Mesendoderm (in vitro differentiated cells): ENCODE measurements at regions not wholly inside any gene's neighbourhood (a gene's known extent, or its start where the extent isn't known, plus 50 kb on each side); places are given as distances from the start of the nearest gene placed in this dataset.

Source experiments
- DNase-seq: peaks from one replicate; pipeline ENCODE4 v3.0.0; 2013
- H2AK5ac ChIP-seq: 2 replicates; pipeline ENCODE4 v1.6.1; 2013; ENCODE audit warnings: low read length, inconsistent platforms
- H2BK120ac ChIP-seq: 2 replicates; pipeline ENCODE4 v1.6.1; 2013; ENCODE audit warnings: low read depth, mild to moderate bottlenecking, low read length, moderate library complexity, mixed read lengths
- H2BK15ac ChIP-seq: replicated peaks from 2 replicates; pipeline ENCODE4 v1.6.1; 2013; ENCODE audit warnings: low read depth, mild to moderate bottlenecking, moderate library complexity
- H2BK5ac ChIP-seq: 2 replicates; pipeline ENCODE4 v1.6.1; 2013; ENCODE audit warnings: low read length, inconsistent platforms
- H3K18ac ChIP-seq: 2 replicates; pipeline ENCODE4 v1.6.1; 2013; ENCODE audit warnings: mild to moderate bottlenecking, low read length, mixed read lengths
- H3K23ac ChIP-seq: one replicate; pipeline ENCODE4 v1.6.1; 2013; ENCODE audit warnings: low read length
- H3K27ac ChIP-seq: 2 replicates; pipeline ENCODE4 v1.5.1; 2013; ENCODE audit warnings: low read depth, mild to moderate bottlenecking, inconsistent platforms, low read length, moderate library complexity
- H3K27me3 ChIP-seq: 2 replicates; pipeline ENCODE4 v1.6.1; 2013; ENCODE audit warnings: low read length, control low read depth, mild to moderate bottlenecking, inconsistent platforms; ENCODE audit not compliant: insufficient read depth, poor library complexity
- H3K36me3 ChIP-seq: 2 replicates; pipeline ENCODE4 v1.6.1; 2013; ENCODE audit warnings: low read length, inconsistent platforms; ENCODE audit not compliant: control insufficient read depth, insufficient read depth
- H3K4ac ChIP-seq: one replicate; pipeline ENCODE4 v1.6.1; 2013; ENCODE audit warnings: low read depth, mild to moderate bottlenecking, low read length, moderate library complexity
- H3K4me1 ChIP-seq: 2 replicates; pipeline ENCODE4 v1.6.1; 2013; ENCODE audit warnings: low read depth, low read length, inconsistent platforms; ENCODE audit not compliant: control insufficient read depth
- H3K4me2 ChIP-seq: 2 replicates; pipeline ENCODE4 v1.6.1; 2013; ENCODE audit warnings: low read length
- H3K4me3 ChIP-seq: 2 replicates; pipeline ENCODE4 v1.5.1; 2013; ENCODE audit warnings: mild to moderate bottlenecking, low read length
- H3K56ac ChIP-seq: one replicate; pipeline ENCODE4 v1.6.1; 2013; ENCODE audit warnings: low read length
- H3K79me1 ChIP-seq: 2 replicates; pipeline ENCODE4 v1.6.1; 2013; ENCODE audit warnings: low read length, inconsistent platforms
- H3K79me2 ChIP-seq: 2 replicates; pipeline ENCODE4 v1.6.1; 2013; ENCODE audit warnings: mild to moderate bottlenecking, low read length; ENCODE audit not compliant: control insufficient read depth, insufficient read depth
- H3K9ac ChIP-seq: 2 replicates; pipeline ENCODE4 v1.6.1; 2013; ENCODE audit warnings: low read length, inconsistent platforms
- H4K5ac ChIP-seq: one replicate; pipeline ENCODE4 v1.6.1; 2013; ENCODE audit warnings: low read length
- H4K8ac ChIP-seq: one replicate; pipeline ENCODE4 v1.6.1; 2013; ENCODE audit warnings: low read depth, mild to moderate bottlenecking, control low read depth, low read length, moderate library complexity
- WGBS: extraction: QIAGEN DNeasy Blood & Tissue Kit; methylation state at CpG from one replicate; pipeline ENCODE4 v1.1.7; 2013; ENCODE audit warnings: low lambda C conversion rate, missing lambda C conversion rate; ENCODE audit not compliant: insufficient coverage; ENCODE audit errors: extremely low coverage; 5-methylcytosine and 5-hydroxymethylcytosine counted together

DNA sequence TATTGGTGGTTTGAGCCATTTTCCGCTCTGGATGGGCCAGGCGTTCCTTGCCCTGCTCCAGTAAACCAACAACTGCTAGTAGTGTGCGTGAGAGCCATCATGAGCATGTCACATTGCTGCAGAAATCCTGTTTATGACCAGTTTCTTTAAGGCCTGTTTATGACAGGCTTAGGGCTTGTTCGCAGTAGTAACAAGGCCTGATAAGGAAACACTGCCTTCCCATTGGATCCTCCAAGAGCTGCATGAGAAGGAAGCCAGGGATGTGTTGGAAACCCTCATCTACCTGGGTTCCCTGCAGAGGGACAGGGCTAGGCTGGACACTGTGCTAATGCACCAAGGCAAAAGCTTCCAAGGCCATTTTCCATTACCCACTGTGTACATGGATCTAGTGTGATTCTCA, 153.9 kb downstream of the ZNF518B start:
- H3K79me2 ChIP-seq: no peaks in the 10 kb centered on the region
- H3K9ac ChIP-seq: no peak overlapping the region
- no peak overlapping the region for H4K8ac ChIP-seq
- no peak overlapping the region for H3K23ac ChIP-seq
- no peak overlapping the region for H3K27ac ChIP-seq
- no peak overlapping the region for H3K4ac ChIP-seq
- H2AK5ac ChIP-seq: no peak overlapping the region
- H3K4me1 ChIP-seq: no peaks in the 10 kb centered on the region
- no peaks in the 10 kb centered on the region for H3K27me3 ChIP-seq
- no CpG with 5 or more reads among the region's 4 CpGs for WGBS
- H3K18ac ChIP-seq: no peak overlapping the region
- no peak overlapping the region for H4K5ac ChIP-seq
- no peaks in the 10 kb centered on the region for H3K79me1 ChIP-seq
- H3K36me3 ChIP-seq: no peaks in the 10 kb centered on the region
- H3K4me3 ChIP-seq: no peak overlapping the region
- DNase-seq: no peak
- no peak overlapping the region for H2BK120ac ChIP-seq
- H2BK5ac ChIP-seq: no peak overlapping the region
- no peak overlapping the region for H3K56ac ChIP-seq
- H2BK15ac ChIP-seq: no peak overlapping the region
- H3K4me2 ChIP-seq: no peak overlapping the region

DNA sequence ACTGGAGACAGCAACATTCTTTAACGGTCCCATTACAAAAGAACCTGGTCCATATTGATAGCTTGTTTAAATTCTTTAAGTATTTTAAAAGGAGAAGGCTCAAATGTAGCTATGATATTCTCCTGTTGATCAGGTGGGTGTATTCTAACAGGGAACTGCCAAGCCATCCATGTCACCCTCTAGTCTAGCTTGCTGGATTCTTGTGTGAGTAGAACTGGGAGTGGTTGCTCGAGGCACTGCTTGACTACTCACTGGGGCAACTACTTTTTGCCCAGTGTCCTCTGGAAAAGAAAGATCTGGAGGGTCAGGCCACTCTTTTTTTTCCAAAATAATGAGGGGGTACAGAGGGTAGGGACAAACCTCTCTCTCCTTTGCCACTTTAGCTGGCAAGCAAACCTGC, 155.1 kb downstream of the ZNF518B start:
- Histone ChIP-seq H3K18ac (no peak overlapping the region), H2BK5ac (no peak overlapping the region), H3K4me1 (no peaks in the 10 kb centered on the region), H3K9ac (no peak overlapping the region), H3K4me3 (no peak overlapping the region), H2BK15ac (no peak overlapping the region), H3K27me3 (no peaks in the 10 kb centered on the region), H3K79me2 (no peaks in the 10 kb centered on the region), H3K27ac (no peak overlapping the region), H2AK5ac (no peak overlapping the region), H3K56ac (no peak overlapping the region), H3K79me1 (no peaks in the 10 kb centered on the region), H4K5ac (no peak overlapping the region), H3K36me3 (no peaks in the 10 kb centered on the region), H4K8ac (no peak overlapping the region), H3K4ac (no peak overlapping the region), H2BK120ac (no peak overlapping the region), H3K23ac (no peak overlapping the region), H3K4me2 (no peak overlapping the region)
- DNase-seq: no peak
- WGBS: no CpG with 5 or more reads among the region's 2 CpGs

DNA sequence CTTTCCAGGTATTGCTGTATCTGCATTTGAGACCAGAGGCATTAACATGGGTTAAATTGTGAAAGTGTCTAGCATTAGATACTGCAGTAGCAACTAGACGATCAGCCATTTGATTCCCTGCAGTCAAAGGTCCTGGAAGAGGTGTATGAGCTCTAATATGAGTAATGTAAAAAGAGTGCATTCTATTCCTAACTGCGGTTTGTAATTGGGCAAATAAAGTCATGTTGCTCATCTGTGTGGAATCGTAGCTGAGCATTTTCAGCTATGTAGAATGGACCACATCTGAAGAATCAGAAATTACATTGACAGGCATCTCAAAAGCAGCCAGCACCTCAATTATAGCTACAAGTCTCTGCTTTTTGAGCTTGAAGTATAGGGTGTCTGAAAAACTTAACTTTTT, 157.6 kb downstream of the ZNF518B start:
- Histone ChIP-seq H3K56ac (no peak overlapping the region), H3K27me3 (no peaks in the 10 kb centered on the region), H3K4me1 (no peaks in the 10 kb centered on the region), H3K79me2 (no peaks in the 10 kb centered on the region), H4K8ac (no peak overlapping the region), H2BK5ac (no peak overlapping the region), H3K27ac (no peak overlapping the region), H3K9ac (no peak overlapping the region), H3K4ac (no peak overlapping the region), H2BK120ac (no peak overlapping the region), H3K23ac (no peak overlapping the region), H3K79me1 (no peaks in the 10 kb centered on the region), H3K36me3 (no peaks in the 10 kb centered on the region), H4K5ac (no peak overlapping the region), H3K4me3 (no peak overlapping the region), H3K4me2 (no peak overlapping the region), H3K18ac (no peak overlapping the region), H2BK15ac (no peak overlapping the region), H2AK5ac (no peak overlapping the region)
- no CpG with 5 or more reads among the region's 3 CpGs for whole genome bisulfite sequencing
- no peak for DNase-seq

DNA sequence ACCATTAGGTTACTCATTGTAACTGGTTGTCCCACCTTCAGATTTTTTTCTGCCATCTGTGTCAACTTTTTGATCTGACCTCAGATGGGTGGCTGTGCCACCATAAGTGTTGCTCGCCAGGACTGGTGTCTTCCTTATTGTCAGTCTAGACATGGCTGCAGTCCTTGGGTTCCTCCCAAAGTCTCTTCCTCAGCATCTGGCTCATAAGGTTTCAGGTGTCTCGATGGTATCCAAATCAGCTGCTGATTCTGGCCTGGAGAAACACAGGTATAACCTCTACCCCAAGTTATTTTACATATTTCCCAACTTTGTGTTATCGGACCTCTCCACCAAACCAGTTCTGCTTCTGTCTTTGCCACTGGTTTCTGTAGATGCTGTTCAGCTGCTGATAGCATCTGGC, 158.5 kb downstream of the ZNF518B start:
- no peaks in the 10 kb centered on the region for H3K4me1 ChIP-seq
- H3K36me3 ChIP-seq: no peaks in the 10 kb centered on the region
- no peak overlapping the region for H3K4me3 ChIP-seq
- H3K4me2 ChIP-seq: no peak overlapping the region
- H2BK15ac ChIP-seq: no peak overlapping the region
- no peak overlapping the region for H3K56ac ChIP-seq
- no peak overlapping the region for H2BK120ac ChIP-seq
- no peaks in the 10 kb centered on the region for H3K27me3 ChIP-seq
- no CpG with 5 or more reads among the region's 3 CpGs for WGBS
- H4K8ac ChIP-seq: no peak overlapping the region
- no peak overlapping the region for H2BK5ac ChIP-seq
- H3K18ac ChIP-seq: no peak overlapping the region
- H3K79me1 ChIP-seq: no peaks in the 10 kb centered on the region
- no peak overlapping the region for H3K4ac ChIP-seq
- no peak for DNase-seq
- no peak overlapping the region for H3K27ac ChIP-seq
- H4K5ac ChIP-seq: no peak overlapping the region
- H2AK5ac ChIP-seq: no peak overlapping the region
- H3K23ac ChIP-seq: no peak overlapping the region
- no peak overlapping the region for H3K9ac ChIP-seq
- H3K79me2 ChIP-seq: no peaks in the 10 kb centered on the region

DNA sequence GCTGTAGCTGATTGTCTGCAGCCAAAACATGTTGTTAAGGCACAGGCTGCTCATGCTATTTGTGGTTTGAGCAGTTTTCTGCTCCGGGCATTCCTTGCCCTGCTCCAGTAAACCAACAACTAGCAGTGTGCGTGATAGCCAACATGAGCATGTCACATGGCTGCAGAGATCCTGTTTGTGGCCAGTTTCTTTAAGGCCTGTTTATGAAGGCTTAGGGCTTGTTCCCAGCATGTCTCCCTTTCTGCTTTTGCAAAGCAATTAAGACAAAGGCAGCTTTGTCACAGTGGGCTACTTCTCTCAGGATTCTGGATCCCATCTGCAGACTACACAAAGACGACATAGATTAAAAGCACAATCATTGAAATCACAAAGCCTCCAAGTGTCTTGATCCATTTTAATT, 160.5 kb downstream of the ZNF518B start:
- Histone ChIP-seq H3K36me3 (no peaks in the 10 kb centered on the region), H2BK120ac (no peak overlapping the region), H3K4me3 (no peak overlapping the region), H4K5ac (no peak overlapping the region), H3K18ac (no peak overlapping the region), H3K4me1 (no peaks in the 10 kb centered on the region), H3K79me2 (no peaks in the 10 kb centered on the region), H4K8ac (no peak overlapping the region), H3K9ac (no peak overlapping the region), H3K79me1 (no peaks in the 10 kb centered on the region), H3K56ac (no peak overlapping the region), H3K4ac (peak overlapping the region; percentile 12), H3K27me3 (no peaks in the 10 kb centered on the region), H2BK15ac (no peak overlapping the region), H3K23ac (no peak overlapping the region), H3K27ac (no peak overlapping the region), H2BK5ac (no peak overlapping the region), H2AK5ac (no peak overlapping the region), H3K4me2 (no peak overlapping the region)
- peak; percentile 23 for DNase-seq
- no CpG with 5 or more reads among the region's 3 CpGs for WGBS

DNA sequence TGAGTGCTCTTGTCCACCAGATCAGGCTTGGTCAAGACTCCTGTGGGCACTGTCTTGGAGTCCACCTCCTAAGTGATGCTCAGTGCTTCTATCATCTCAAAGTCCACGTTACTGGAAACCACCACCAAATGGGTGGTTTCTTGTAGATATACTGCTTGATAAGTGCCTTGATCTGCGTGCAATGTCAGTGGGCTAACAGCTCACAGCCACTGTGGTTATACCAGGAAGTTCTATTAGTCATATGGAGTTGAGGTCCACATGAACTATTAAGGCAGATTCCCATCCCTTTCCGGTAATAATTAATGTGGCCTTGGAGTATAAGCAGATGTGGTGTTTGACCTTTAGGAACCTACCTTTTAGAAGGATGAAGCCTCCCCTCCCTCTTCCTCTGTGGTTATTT, 161.9 kb downstream of the ZNF518B start:
- Histone ChIP-seq H2BK15ac (no peak overlapping the region), H3K27ac (no peak overlapping the region), H4K5ac (no peak overlapping the region), H2AK5ac (no peak overlapping the region), H3K18ac (no peak overlapping the region), H3K23ac (no peak overlapping the region), H3K79me2 (no peaks in the 10 kb centered on the region), H3K4ac (no peak overlapping the region), H3K4me2 (no peak overlapping the region), H2BK5ac (no peak overlapping the region), H3K27me3 (no peaks in the 10 kb centered on the region), H3K36me3 (no peaks in the 10 kb centered on the region), H3K56ac (no peak overlapping the region), H2BK120ac (no peak overlapping the region), H3K9ac (no peak overlapping the region), H4K8ac (no peak overlapping the region), H3K4me1 (no peaks in the 10 kb centered on the region), H3K4me3 (no peak overlapping the region), H3K79me1 (no peaks in the 10 kb centered on the region)
- WGBS: no CpG with 5 or more reads among the region's 3 CpGs
- no peak for DNase-seq
